HepG2 (cell line): ENCODE measurements at regions not wholly inside any gene's neighbourhood (a gene's known extent, or its start where the extent isn't known, plus 50 kb on each side); places are given as distances from the start of the nearest gene placed in this dataset.

Experiments
- AFF4 ChIP-seq: sonication (generic); formaldehyde crosslinking; IDR thresholded peaks from 2 replicates; pipeline ENCODE4 v1.4.0; 2020; ENCODE audit warnings: missing genetic modification reagents
- ATAD3A ChIP-seq: sonication (generic); formaldehyde crosslinking; IDR thresholded peaks from 2 replicates; pipeline ENCODE4 v1.4.0; 2020; ENCODE audit warnings: missing genetic modification reagents
- CREB1 ChIP-seq, 2 experiments: fragments of 450-650 bp in 1 of 2; IDR thresholded peaks; 2 replicates each; pipeline ENCODE4 v1.6.1; 2016 to 2017; ENCODE audit warnings: control low read depth in 1 of 2, mild to moderate bottlenecking in 1 of 2, missing compliant biosample characterization in 1 of 2, missing genetic modification characterization in 1 of 2
- MEIS1 ChIP-seq: sonication (generic); formaldehyde crosslinking; IDR thresholded peaks from 2 replicates; pipeline ENCODE4 v1.9.0; 2021; ENCODE audit warnings: mild to moderate bottlenecking, missing genetic modification reagents, moderate library complexity, borderline replicate concordance
- NFKB2 ChIP-seq: sonication (generic); formaldehyde crosslinking; IDR thresholded peaks from 2 replicates; pipeline ENCODE4 v1.4.0; 2020; ENCODE audit warnings: missing genetic modification reagents, borderline replicate concordance
- RBAK ChIP-seq: sonication (generic); formaldehyde crosslinking; IDR thresholded peaks from 2 replicates; pipeline ENCODE4 v1.5.1; 2020; ENCODE audit warnings: mild to moderate bottlenecking, missing genetic modification reagents
- XBP1 ChIP-seq: sonication (generic); formaldehyde crosslinking; IDR thresholded peaks from 2 replicates; pipeline ENCODE4 v1.5.0; 2020; ENCODE audit warnings: missing genetic modification reagents
- ZBTB40 ChIP-seq, 2 experiments: fragments of 450-650 bp in 1 of 2; sonication (generic) in 1 of 2; formaldehyde crosslinking in 1 of 2; IDR thresholded peaks; 2 replicates each; pipeline versions ENCODE4 v1.6.1 to v1.8.0; 2016 to 2022; ENCODE audit warnings: antibody characterized with exemption in 1 of 2, mild to moderate bottlenecking in 1 of 2, missing genetic modification reagents in 1 of 2
- ZFP37 ChIP-seq: sonication (generic); formaldehyde crosslinking; IDR thresholded peaks from 2 replicates; pipeline ENCODE4 v1.4.0; 2020; ENCODE audit warnings: missing genetic modification reagents, borderline replicate concordance
- ZNF101 ChIP-seq: sonication (generic); formaldehyde crosslinking; IDR thresholded peaks from 2 replicates; pipeline ENCODE4 v1.4.0; 2020; ENCODE audit warnings: mild to moderate bottlenecking, low read depth, missing genetic modification reagents, borderline replicate concordance
- ZNF598 ChIP-seq: sonication (generic); formaldehyde crosslinking; IDR thresholded peaks from 2 replicates; pipeline ENCODE4 v1.5.1; 2020; ENCODE audit warnings: mild to moderate bottlenecking, missing genetic modification reagents, borderline replicate concordance
- ZNF878 ChIP-seq: sonication (generic); formaldehyde crosslinking; IDR thresholded peaks from 2 replicates; pipeline ENCODE4 v1.8.1; 2023; ENCODE audit warnings: mild to moderate bottlenecking, missing genetic modification reagents, moderate library complexity
- TF ChIP-seq, protein P1 (sequence below): sonication (generic); formaldehyde crosslinking; IDR thresholded peaks from 2 replicates; pipeline ENCODE4 v1.4.0; 2020; ENCODE audit warnings: missing genetic modification reagents

DNA sequence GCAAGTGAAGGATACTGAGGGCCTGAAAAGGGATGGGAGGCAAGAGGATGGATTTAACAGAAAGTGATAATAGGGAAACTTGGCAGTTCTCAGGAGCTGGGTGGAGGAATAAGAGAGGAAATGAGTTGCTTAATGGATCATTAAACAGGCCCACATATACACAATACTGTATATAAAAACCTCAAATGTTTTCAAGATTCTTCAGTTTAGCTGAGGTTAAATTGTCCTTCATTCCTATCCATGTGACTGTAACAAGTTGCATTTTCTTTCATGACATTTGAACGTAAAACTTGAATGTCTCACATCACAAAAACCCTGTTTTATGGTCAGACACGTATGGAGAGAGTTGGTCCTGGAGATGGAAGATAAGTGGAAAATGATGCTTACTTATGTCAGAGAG lies 76.5 kb upstream of the PLAC8 start (continued):
- TF ChIP-seq ZBTB40 (IDR thresholded peaks at IDR 0.05) = no peak
- no peak for TF ChIP-seq ZBTB40 (CRISPR knock-in tag; IDR thresholded peaks at IDR 0.05)
- no peak for TF ChIP-seq RBAK
- no peak for TF ChIP-seq NFKB2 (CRISPR knock-in tag)
- no peak for TF ChIP-seq ZNF598
- TF ChIP-seq AFF4 (CRISPR knock-in tag) = no peak
- no peak for TF ChIP-seq ZNF101 (CRISPR knock-in tag)
- no peak for TF ChIP-seq XBP1
- no peak for TF ChIP-seq MEIS1 (CRISPR knock-in tag)
- TF ChIP-seq ZNF878 (CRISPR knock-in tag) = no peak
- no peak for TF ChIP-seq CREB1 (IDR thresholded peaks at IDR 0.05)
- TF ChIP-seq CREB1 (CRISPR knock-in tag; IDR thresholded peaks at IDR 0.05) = no peak
- TF ChIP-seq ATAD3A (CRISPR knock-in tag) = no peak
- no peak for TF ChIP-seq ZFP37
- TF ChIP-seq, protein P1, sequence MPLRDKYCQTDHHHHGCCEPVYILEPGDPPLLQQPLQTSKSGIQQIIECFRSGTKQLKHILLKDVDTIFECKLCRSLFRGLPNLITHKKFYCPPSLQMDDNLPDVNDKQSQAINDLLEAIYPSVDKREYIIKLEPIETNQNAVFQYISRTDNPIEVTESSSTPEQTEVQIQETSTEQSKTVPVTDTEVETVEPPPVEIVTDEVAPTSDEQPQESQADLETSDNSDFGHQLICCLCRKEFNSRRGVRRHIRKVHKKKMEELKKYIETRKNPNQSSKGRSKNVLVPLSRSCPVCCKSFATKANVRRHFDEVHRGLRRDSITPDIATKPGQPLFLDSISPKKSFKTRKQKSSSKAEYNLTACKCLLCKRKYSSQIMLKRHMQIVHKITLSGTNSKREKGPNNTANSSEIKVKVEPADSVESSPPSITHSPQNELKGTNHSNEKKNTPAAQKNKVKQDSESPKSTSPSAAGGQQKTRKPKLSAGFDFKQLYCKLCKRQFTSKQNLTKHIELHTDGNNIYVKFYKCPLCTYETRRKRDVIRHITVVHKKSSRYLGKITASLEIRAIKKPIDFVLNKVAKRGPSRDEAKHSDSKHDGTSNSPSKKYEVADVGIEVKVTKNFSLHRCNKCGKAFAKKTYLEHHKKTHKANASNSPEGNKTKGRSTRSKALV (CRISPR knock-in tag) = no peak
